ENCODE measurements at regions not wholly inside any gene's neighbourhood (a gene's known extent, or its start where the extent isn't known, plus 50 kb on each side); places are given as distances from the start of the nearest gene placed in this dataset.

DNA sequence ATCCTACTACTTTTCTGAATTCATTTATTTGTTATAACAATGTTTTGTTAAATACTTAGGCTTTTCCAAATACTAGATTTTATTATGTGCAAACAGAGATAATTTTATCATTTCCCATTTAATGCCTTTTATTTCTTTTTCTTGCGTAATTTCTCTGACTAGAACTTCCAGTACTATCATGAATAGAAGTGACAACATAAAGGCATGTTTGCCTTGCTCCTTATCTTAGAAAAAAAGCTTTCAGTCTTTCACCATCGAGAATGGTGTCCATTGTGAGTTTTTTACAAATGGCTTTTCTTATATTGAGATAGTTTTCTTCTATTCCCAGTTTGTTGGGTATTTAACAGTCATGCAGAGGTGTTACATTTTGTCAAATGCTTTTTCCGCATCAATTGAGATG is 453.1 kb upstream of the ZP4 start:
- H3K4me1 ChIP-seq (ENCODE audit: low read depth), result no peaks in the 10 kb centered on the region
- no peak for DNase-seq

DNA sequence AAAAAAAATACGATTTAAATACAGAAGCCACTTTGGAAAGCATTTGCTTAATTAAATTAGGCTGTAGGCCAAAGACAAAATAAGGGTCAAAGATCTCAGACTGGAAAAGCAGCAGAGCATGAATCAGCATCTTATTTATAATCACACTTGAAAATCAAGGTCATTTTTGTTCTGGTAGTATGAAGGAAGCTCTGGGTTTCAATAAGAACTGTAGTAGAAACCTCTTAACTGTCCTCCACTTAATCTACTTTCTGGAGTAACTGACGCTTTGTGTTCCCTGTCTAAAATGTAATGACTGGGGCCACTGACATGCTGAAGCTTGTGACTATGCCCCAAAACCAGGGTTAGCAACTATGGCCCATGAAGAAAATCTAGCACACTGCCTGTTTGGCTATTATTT is 450.7 kb upstream of the ZP4 start:
- DNase-seq, result no peak
- intact Hi-C loops (cut with DNase I, micrococcal nuclease), result no loop called here
- H3K4me1 ChIP-seq (ENCODE audit: low read depth), result no peaks in the 10 kb centered on the region
- H3K4me3 ChIP-seq, result no peak overlapping the region
- H3K9me3 ChIP-seq, result no peaks in the 10 kb centered on the region
- no peaks in the 10 kb centered on the region for H3K36me3 ChIP-seq (ENCODE audit: low read depth)
- no peak for ATAC-seq
- TF ChIP-seq, protein P1, sequence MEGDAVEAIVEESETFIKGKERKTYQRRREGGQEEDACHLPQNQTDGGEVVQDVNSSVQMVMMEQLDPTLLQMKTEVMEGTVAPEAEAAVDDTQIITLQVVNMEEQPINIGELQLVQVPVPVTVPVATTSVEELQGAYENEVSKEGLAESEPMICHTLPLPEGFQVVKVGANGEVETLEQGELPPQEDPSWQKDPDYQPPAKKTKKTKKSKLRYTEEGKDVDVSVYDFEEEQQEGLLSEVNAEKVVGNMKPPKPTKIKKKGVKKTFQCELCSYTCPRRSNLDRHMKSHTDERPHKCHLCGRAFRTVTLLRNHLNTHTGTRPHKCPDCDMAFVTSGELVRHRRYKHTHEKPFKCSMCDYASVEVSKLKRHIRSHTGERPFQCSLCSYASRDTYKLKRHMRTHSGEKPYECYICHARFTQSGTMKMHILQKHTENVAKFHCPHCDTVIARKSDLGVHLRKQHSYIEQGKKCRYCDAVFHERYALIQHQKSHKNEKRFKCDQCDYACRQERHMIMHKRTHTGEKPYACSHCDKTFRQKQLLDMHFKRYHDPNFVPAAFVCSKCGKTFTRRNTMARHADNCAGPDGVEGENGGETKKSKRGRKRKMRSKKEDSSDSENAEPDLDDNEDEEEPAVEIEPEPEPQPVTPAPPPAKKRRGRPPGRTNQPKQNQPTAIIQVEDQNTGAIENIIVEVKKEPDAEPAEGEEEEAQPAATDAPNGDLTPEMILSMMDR (IDR thresholded peaks at IDR 0.05), result no peak

More for the DNA sequence above, 453.1 kb upstream of the ZP4 start:
- TF ChIP-seq, protein P1 (IDR thresholded peaks at IDR 0.05), result no peak
- intact Hi-C loops (cut with DNase I, micrococcal nuclease), result no loop called here
- H3K4me3 ChIP-seq, result no peak overlapping the region
- H3K9me3 ChIP-seq, result no peaks in the 10 kb centered on the region
- no peaks in the 10 kb centered on the region for H3K36me3 ChIP-seq (ENCODE audit: low read depth)
- ATAC-seq, result no peak

DNA sequence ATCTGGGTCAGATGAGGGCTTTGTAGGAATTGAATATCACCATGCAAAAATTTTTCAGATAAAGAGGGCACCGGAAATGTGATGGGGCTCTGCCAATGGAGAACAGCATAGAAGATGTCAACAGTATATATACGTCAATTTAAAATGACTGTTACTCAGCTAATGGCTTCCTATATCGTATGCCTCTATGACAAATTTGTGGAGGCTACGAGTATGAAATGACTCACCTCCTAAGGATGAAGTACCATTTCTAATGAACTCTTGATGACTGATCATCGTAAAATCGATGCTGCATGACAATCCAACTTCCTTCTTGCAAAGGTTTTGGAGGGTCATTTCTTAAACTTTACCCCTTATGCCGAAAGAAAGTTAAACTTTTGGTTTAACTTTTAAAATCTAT is 450.3 kb upstream of the ZP4 start:
- no peaks in the 10 kb centered on the region for H3K36me3 ChIP-seq (ENCODE audit: low read depth)
- H3K4me3 ChIP-seq, result no peak overlapping the region
- DNase-seq (no peak), ATAC-seq (no peak)
- no peaks in the 10 kb centered on the region for H3K4me1 ChIP-seq (ENCODE audit: low read depth)
- TF ChIP-seq, protein P1 (IDR thresholded peaks at IDR 0.05), result no peak
- intact Hi-C loops (cut with DNase I, micrococcal nuclease), result no loop called here
- no peaks in the 10 kb centered on the region for H3K9me3 ChIP-seq

DNA sequence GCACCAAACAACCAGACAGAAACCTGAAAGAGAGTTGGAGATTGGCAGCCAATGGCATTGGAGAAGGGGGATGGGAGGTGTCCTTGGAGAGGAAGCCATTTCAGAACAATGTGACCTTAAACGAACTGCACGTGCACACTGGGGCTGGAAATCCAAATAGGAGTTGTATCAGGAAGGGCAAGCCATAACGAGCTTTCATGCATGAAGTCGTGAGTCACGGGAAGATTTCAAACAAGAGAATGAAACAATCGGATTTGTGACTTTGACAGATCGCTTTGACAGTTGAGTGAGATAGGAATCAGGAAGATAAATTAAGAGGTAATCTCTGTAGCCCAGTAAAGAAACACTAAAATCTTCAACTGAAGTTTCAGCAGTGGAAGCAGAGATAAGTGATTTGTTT is 445.8 kb upstream of the ZP4 start:
- H3K9me3 ChIP-seq, result no peaks in the 10 kb centered on the region
- no peak overlapping the region for H3K4me3 ChIP-seq
- TF ChIP-seq, protein P1 (IDR thresholded peaks at IDR 0.05), result no peak
- intact Hi-C loops (cut with DNase I, micrococcal nuclease), result no loop called here
- no peaks in the 10 kb centered on the region for H3K36me3 ChIP-seq (ENCODE audit: low read depth)
- H3K4me1 ChIP-seq (ENCODE audit: low read depth), result no peaks in the 10 kb centered on the region
- ATAC-seq (no peak), DNase-seq (no peak)

DNA sequence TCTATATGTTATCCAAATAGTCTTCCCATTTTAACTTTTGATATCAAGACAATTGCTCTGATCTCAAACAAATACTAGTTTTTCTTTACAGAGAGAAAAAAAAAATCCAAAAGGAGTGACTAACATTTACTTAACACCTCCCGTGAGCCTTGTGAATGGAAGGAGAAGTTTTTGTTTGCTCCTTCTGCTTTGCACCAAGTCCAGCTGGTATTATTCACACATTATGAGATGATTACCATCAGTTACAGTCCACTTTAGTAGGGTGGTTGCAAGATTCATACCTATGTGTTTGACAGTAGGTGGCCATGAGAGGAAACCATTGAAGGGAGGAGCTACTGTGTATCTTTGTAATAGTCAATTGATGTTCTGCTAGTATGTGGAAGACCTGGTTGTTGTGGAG is 443.4 kb upstream of the ZP4 start:
- Histone ChIP-seq H3K9me3 (no peaks in the 10 kb centered on the region), H3K36me3 (ENCODE audit: low read depth) (no peaks in the 10 kb centered on the region), H3K4me3 (no peak overlapping the region), H3K4me1 (ENCODE audit: low read depth) (no peaks in the 10 kb centered on the region)
- intact Hi-C loops (cut with DNase I, micrococcal nuclease), result no loop called here
- ATAC-seq (no peak), DNase-seq (no peak)
- TF ChIP-seq, protein P1 (IDR thresholded peaks at IDR 0.05), result no peak

DNA sequence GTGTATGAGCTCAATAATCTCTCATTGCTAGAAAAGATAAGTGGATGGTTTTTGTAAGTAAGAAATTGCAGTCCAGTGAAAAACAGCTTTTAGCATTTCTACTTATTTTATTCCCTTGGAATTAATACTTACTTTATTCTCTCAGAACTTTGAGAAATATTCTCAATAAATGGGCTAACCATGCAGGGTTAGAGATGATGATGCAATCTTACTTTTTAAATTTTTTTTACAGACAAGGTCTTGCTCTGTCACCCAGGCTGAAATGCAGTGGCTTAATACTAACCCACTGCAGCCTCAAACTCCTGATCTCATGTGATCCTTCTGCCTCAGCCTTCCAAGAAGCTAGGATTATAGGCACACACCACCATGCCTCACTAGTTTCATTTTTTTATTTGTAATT is 440.8 kb upstream of the ZP4 start:
- DNase-seq, result no peak
- intact Hi-C loops (cut with DNase I, micrococcal nuclease), result no loop called here
- TF ChIP-seq, protein P1 (IDR thresholded peaks at IDR 0.05), result no peak
- ATAC-seq, result no peak
- H3K36me3 ChIP-seq (ENCODE audit: low read depth), result no peaks in the 10 kb centered on the region
- no peaks in the 10 kb centered on the region for H3K4me1 ChIP-seq (ENCODE audit: low read depth)
- no peak overlapping the region for H3K4me3 ChIP-seq
- no peaks in the 10 kb centered on the region for H3K9me3 ChIP-seq

Measured in mucosa of descending colon (tissue), 3 donors.